Stimulated activated effector memory CD8-positive, alpha-beta T cell treated with anti-CD3 and anti-CD28 coated beads, Interleukin-12 subunit alpha, Interleukin-12 subunit beta, amount 100 ng/mL, for 72 hours (primary cell): ENCODE measurements at regions not wholly inside any gene's neighbourhood (a gene's known extent, or its start where the extent isn't known, plus 50 kb on each side); places are given as distances from the start of the nearest gene placed in this dataset.
A peak's percentile ranks its signal among the peaks of the same experiment; 100 is the strongest.

Experiments used
- ATAC-seq: fragments of 150-1000 bp; cut with Tn5 transposase; 2 replicates; pipeline ENCODE4 v1.10.0; 2021
- DNase-seq, 2 donors: peaks; one replicate each; pipeline ENCODE4 v3.0.0; 2021 to 2022; ENCODE audit warnings: low spot score in 2 of 2
- H3K27ac Mint-ChIP-seq: one replicate; pipeline ENCODE4 v1.8.0; 2022; ENCODE audit warnings: mild to moderate bottlenecking, mixed read lengths
- H3K36me3 Mint-ChIP-seq: one replicate; pipeline ENCODE4 v1.8.0; 2022; ENCODE audit warnings: mild to moderate bottlenecking, mixed read lengths
- H3K4me1 Mint-ChIP-seq: one replicate; pipeline ENCODE4 v1.8.0; 2022; ENCODE audit warnings: mixed read lengths
- H3K4me3 Mint-ChIP-seq: one replicate; pipeline ENCODE4 v1.8.0; 2022; ENCODE audit warnings: mild to moderate bottlenecking, mixed read lengths
- H3K9me3 Mint-ChIP-seq: one replicate; pipeline ENCODE4 v1.8.0; 2022; ENCODE audit warnings: mixed read lengths

- Mint-ChIP-seq H3K4me3 (no peak overlapping the region), H3K9me3 (no peaks in the 10 kb centered on the region), H3K36me3 (no peaks in the 10 kb centered on the region), H3K27ac (no peak overlapping the region), H3K4me1 (no peaks in the 10 kb centered on the region)
- DNase-seq (no peak), ATAC-seq (no peak)
Measured at GRCh38 chr5:61949679-61950435, 356.1 kb upstream of the KIF2A start.

- no peaks in the 10 kb centered on the region for H3K9me3 Mint-ChIP-seq
- no peaks in the 10 kb centered on the region for H3K36me3 Mint-ChIP-seq
- no peaks in the 10 kb centered on the region for H3K4me1 Mint-ChIP-seq
- DNase-seq = no peak
- ATAC-seq = no peak
- H3K4me3 Mint-ChIP-seq = no peak overlapping the region
- no peak overlapping the region for H3K27ac Mint-ChIP-seq
Measured at GRCh38 chr5:61951295-61951694, 354.7 kb upstream of the KIF2A start.

GRCh38 chr5:61953913-61954312 is 352.1 kb upstream of the KIF2A start:
- no peak for DNase-seq
- H3K4me1 Mint-ChIP-seq = no peaks in the 10 kb centered on the region
- no peak overlapping the region for H3K27ac Mint-ChIP-seq
- ATAC-seq = no peak
- no peak overlapping the region for H3K4me3 Mint-ChIP-seq
- no peaks in the 10 kb centered on the region for H3K36me3 Mint-ChIP-seq
- no peaks in the 10 kb centered on the region for H3K9me3 Mint-ChIP-seq

GRCh38 chr5:61964201-61964600 is 341.8 kb upstream of the KIF2A start:
- Mint-ChIP-seq H3K36me3 (no peaks in the 10 kb centered on the region), H3K27ac (no peak overlapping the region)
- no peak for DNase-seq

GRCh38 chr5:61965069-61965468 is 340.9 kb upstream of the KIF2A start:
- no peak for ATAC-seq
- Mint-ChIP-seq H3K27ac (no peak overlapping the region), H3K4me1 (no peaks in the 10 kb centered on the region), H3K4me3 (no peak overlapping the region), H3K9me3 (peaks cover 3% of the 10 kb centered on the region), H3K36me3 (no peaks in the 10 kb centered on the region)
- DNase-seq = no peak

More at GRCh38 chr5:61964201-61964600, 341.8 kb upstream of the KIF2A start:
- no peak for ATAC-seq
- Mint-ChIP-seq H3K4me3 (no peak overlapping the region), H3K9me3 (peaks cover 5% of the 10 kb centered on the region), H3K4me1 (no peaks in the 10 kb centered on the region)

GRCh38 chr5:61965490-61965889 is 340.5 kb upstream of the KIF2A start:
- ATAC-seq = no peak
- no peak overlapping the region for H3K4me3 Mint-ChIP-seq

GRCh38 chr5:61966296-61966955 is 339.6 kb upstream of the KIF2A start:
- no peaks in the 10 kb centered on the region for H3K4me1 Mint-ChIP-seq
- no peak for DNase-seq
- H3K9me3 Mint-ChIP-seq = no peaks in the 10 kb centered on the region
- ATAC-seq = no peak
- no peak overlapping the region for H3K27ac Mint-ChIP-seq
- H3K36me3 Mint-ChIP-seq = no peaks in the 10 kb centered on the region
- H3K4me3 Mint-ChIP-seq = no peak overlapping the region

More at GRCh38 chr5:61965490-61965889, 340.5 kb upstream of the KIF2A start:
- Mint-ChIP-seq H3K27ac (no peak overlapping the region), H3K9me3 (peaks cover 3% of the 10 kb centered on the region), H3K36me3 (no peaks in the 10 kb centered on the region), H3K4me1 (no peaks in the 10 kb centered on the region)
- DNase-seq = no peak

- no peaks in the 10 kb centered on the region for H3K36me3 Mint-ChIP-seq
- H3K4me1 Mint-ChIP-seq = no peaks in the 10 kb centered on the region
- H3K27ac Mint-ChIP-seq = no peak overlapping the region
- no peak for DNase-seq
- no peak for ATAC-seq
- no peak overlapping the region for H3K4me3 Mint-ChIP-seq
- no peaks in the 10 kb centered on the region for H3K9me3 Mint-ChIP-seq
Measured at GRCh38 chr5:61966997-61967396, 339.0 kb upstream of the KIF2A start.

- no peak overlapping the region for H3K27ac Mint-ChIP-seq
- H3K36me3 Mint-ChIP-seq = no peaks in the 10 kb centered on the region
- H3K9me3 Mint-ChIP-seq = no peaks in the 10 kb centered on the region
- no peak for ATAC-seq
- DNase-seq = no peak
- no peaks in the 10 kb centered on the region for H3K4me1 Mint-ChIP-seq
- no peak overlapping the region for H3K4me3 Mint-ChIP-seq
Measured at GRCh38 chr5:61967681-61968080, 338.3 kb upstream of the KIF2A start.

- DNase-seq (no peak), ATAC-seq (no peak)
- Mint-ChIP-seq H3K9me3 (no peaks in the 10 kb centered on the region), H3K27ac (no peak overlapping the region), H3K36me3 (no peaks in the 10 kb centered on the region), H3K4me3 (no peak overlapping the region), H3K4me1 (no peaks in the 10 kb centered on the region)
Measured at GRCh38 chr5:61969347-61969746, 336.7 kb upstream of the KIF2A start.

- no peaks in the 10 kb centered on the region for H3K9me3 Mint-ChIP-seq
- H3K4me3 Mint-ChIP-seq = no peak overlapping the region
- DNase-seq (no peak), ATAC-seq (no peak)
- no peaks in the 10 kb centered on the region for H3K36me3 Mint-ChIP-seq
- H3K4me1 Mint-ChIP-seq = no peaks in the 10 kb centered on the region
- no peak overlapping the region for H3K27ac Mint-ChIP-seq
Measured at GRCh38 chr5:61969755-61970154, 336.3 kb upstream of the KIF2A start.

- H3K27ac Mint-ChIP-seq = no peak overlapping the region
- no peaks in the 10 kb centered on the region for H3K4me1 Mint-ChIP-seq
- no peaks in the 10 kb centered on the region for H3K36me3 Mint-ChIP-seq
- H3K4me3 Mint-ChIP-seq = no peak overlapping the region
- no peak for DNase-seq
- H3K9me3 Mint-ChIP-seq = no peaks in the 10 kb centered on the region
- ATAC-seq = no peak
Measured at GRCh38 chr5:61970218-61970617, 335.8 kb upstream of the KIF2A start.

GRCh38 chr5:61974680-61975079 is 331.3 kb upstream of the KIF2A start:
- DNase-seq (no peak), ATAC-seq (peak; percentile 81)
- Mint-ChIP-seq H3K4me1 (no peaks in the 10 kb centered on the region), H3K9me3 (no peaks in the 10 kb centered on the region), H3K4me3 (no peak overlapping the region), H3K27ac (no peak overlapping the region), H3K36me3 (no peaks in the 10 kb centered on the region)

- DNase-seq (no peak), ATAC-seq (no peak)
- Mint-ChIP-seq H3K36me3 (no peaks in the 10 kb centered on the region), H3K4me1 (no peaks in the 10 kb centered on the region), H3K9me3 (no peaks in the 10 kb centered on the region), H3K27ac (no peak overlapping the region), H3K4me3 (no peak overlapping the region)
Measured at GRCh38 chr5:61981886-61982285, 324.1 kb upstream of the KIF2A start.

GRCh38 chr5:61991430-61991829 is 314.6 kb upstream of the KIF2A start:
- peaks cover 2% of the 10 kb centered on the region for H3K9me3 Mint-ChIP-seq
- H3K36me3 Mint-ChIP-seq = no peaks in the 10 kb centered on the region
- no peak for DNase-seq
- H3K4me3 Mint-ChIP-seq = no peak overlapping the region
- no peaks in the 10 kb centered on the region for H3K4me1 Mint-ChIP-seq
- H3K27ac Mint-ChIP-seq = no peak overlapping the region
- no peak for ATAC-seq

- Mint-ChIP-seq H3K4me3 (no peak overlapping the region), H3K27ac (no peak overlapping the region), H3K4me1 (no peaks in the 10 kb centered on the region), H3K36me3 (no peaks in the 10 kb centered on the region), H3K9me3 (peaks cover 2% of the 10 kb centered on the region)
- no peak for DNase-seq
- no peak for ATAC-seq
Measured at GRCh38 chr5:61991866-61992265, 314.1 kb upstream of the KIF2A start.
